Skin of body (tissue), 1 donor: ENCODE measurements at regions not wholly inside any gene's neighbourhood (a gene's known extent, or its start where the extent isn't known, plus 50 kb on each side); places are given as distances from the start of the nearest gene placed in this dataset.
"Not testable (repeated sequence)": the region's sequence is repeated elsewhere in the genome, so short reads cannot be mapped to it uniquely, and the experiment has no call there.

Experiments used
- DNase-seq: peaks from one replicate; lab custom pipeline; 2025; lab: John Stamatoyannopoulos, UW

DNA sequence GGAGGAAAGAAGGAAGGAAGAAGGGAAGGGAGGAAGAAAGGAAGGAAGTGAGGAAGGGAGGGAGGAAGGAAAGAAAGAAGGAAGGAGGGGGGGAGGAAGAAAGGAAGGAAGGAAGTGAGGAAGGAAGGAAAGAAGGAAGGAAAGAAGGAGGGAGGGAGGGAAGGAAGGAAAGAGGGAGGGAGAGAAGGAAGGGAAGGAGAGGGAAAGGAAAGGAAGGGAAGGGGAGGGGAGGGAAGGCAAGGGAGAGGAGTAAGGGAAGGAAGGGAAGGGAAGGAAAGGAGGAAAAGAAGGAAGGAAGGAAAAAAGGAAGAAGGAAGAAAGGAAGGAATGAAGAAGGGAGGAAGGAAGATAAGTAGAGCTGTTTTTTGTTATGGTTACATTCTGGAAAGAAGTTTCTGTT is 141.2 kb downstream of the LRRC3B start:
- no peak for DNase-seq

DNA sequence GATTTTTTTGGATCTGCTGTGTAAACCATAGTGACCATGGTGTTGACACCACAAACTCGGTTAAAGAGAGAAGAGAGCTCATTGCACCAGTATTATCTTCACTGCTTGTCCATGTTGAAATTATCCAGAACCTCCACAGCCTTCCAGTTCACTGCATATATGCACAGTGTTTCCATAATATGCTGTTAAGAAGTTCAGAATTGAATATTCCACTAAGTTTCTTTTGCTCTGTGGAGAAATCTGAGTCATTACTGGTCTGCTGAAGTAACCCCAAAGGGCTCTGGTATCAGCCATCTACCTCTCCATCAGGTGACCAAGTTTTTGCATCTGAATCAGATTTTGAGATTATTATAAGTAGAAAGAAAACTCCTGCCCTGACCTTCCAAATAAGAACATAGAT is 143.5 kb downstream of the LRRC3B start:
- no peak for DNase-seq

GRCh38 chr3:26768068-26768651 is 145.6 kb downstream of the LRRC3B start:
- no peak for DNase-seq

- no peak for DNase-seq
Observed at GRCh38 chr3:26799679-26800317, 177.2 kb downstream of the LRRC3B start.

GRCh38 chr3:26807272-26807671 is 184.7 kb downstream of the LRRC3B start:
- no peak for DNase-seq

DNA sequence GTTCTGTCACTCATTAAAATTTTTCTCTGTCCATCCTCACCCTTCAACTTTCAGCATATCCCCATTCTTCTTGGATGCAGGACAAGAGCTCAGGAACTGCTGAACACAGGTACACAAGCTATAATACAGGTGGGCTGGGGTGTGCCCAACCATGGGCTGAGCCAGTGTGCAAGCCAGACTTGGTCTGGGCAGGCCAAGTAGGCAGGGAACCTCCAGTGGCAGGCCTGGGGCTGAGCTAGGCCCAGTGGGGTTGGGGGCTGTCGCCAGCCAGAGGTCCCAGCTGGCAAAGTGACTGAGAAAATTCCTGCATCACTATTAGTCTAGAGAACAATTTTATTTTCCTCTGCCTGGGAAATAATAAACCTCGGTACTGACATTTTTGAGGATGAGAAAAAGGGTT is 202.9 kb downstream of the LRRC3B start:
- no peak for DNase-seq

- DNase-seq: no peak
Observed at GRCh38 chr3:26827169-26827568, 204.6 kb downstream of the LRRC3B start.

DNA sequence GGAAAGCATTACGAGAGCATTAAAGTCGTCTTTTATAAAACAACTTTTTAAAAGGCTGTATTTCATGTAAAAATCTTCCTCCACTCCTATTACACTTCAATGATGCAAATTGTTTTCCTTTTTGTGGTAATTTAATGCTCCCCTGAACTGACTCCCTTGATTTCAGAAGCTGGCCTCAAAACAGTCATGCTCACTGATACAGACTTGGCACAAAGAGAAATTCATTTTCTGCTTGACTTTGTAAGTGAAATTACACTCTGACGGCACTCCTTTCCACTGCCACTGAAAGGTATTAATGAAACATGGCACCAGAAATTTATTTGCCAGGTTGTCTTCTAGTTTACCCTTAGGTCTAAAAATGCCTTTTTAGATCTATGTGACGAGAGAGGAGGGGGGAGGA is 215.5 kb downstream of the LRRC3B start:
- DNase-seq: no peak

- DNase-seq: no peak
Observed at GRCh38 chr3:26839001-26839400, 216.4 kb downstream of the LRRC3B start.

GRCh38 chr3:26840272-26840870 is 217.8 kb downstream of the LRRC3B start:
- no peak for DNase-seq

GRCh38 chr3:26845194-26845593 is 222.6 kb downstream of the LRRC3B start:
- no peak for DNase-seq

DNA sequence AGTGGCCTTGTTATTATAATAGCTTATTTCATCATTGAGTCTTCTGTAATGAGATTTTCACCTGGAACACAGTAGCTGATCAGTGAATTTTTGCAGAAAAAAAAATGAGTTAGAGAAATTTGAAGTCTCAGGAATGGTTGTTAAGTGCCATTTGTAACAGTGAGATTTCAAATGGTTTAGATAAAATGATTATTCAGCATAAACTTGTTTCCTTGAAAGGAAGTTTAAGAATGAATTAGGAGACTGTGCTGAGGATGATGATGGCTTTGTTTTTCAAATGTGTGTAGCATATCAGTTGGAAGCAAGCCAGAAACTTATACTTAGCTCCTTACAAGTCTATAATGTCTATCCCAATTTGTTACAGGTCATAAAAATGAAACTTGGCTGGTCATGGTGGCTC is 225.1 kb downstream of the LRRC3B start:
- DNase-seq: no peak

- DNase-seq: no peak
Observed at GRCh38 chr3:26894443-26894842, 271.9 kb downstream of the LRRC3B start.

GRCh38 chr3:26915208-26915607 is 292.6 kb downstream of the LRRC3B start:
- DNase-seq: no peak

DNA sequence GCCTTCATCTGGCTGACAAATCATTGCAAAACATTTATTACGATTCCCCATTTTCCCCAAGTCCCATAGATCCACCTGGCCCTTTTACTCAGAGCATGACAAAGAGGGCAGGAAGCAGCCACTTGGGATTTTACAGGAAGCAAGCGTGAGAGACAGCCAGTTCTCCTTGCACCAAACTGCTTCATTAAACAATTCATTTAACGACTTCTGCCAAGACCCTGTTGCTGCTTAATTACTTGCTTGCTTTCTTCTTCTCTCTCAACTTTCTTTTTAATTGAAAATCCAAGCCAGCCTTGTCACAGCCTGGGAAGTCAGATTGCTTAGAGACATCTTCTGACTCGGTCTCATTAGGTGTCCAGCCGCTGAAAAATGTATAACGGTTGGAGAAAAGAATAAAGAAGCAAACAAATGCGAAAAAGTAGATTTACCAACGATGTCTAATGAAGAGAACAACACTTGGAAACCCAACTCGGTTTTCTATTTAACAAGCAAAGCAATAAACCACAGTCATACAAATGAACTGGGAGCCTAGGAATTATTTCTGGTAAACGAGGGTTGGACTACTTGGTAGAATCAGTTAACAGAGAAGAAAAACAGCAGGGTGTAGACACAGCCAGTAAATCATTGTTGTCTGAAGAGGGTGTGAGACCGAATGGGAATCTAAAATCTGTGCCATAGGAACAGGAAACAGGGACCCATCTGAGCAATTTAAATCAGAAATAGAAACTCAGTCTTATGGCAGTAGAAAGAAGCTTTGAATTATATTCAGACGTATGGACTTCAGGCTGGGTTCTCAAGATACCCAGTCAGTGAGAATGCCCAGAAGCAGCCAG is 298.3 kb downstream of the LRRC3B start:
- no peak for DNase-seq

DNA sequence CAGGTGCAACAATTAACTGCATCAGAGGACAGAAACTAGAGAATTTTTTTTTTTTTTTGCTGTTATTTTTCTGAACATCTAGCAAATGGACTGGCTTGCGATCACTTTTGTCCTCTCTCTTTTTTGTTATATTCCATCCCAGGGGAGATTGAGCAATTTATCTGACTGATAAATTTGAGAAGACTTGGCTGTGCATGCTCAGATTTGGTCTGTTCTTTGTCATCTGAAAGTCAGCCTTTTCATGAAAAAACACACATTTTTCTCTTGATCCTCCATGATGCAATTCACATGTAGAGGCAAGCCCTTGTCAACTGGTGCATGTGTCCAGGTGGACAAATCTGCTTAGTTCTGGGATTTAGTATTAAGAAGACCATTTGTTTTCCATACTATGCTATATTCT is 309.3 kb downstream of the LRRC3B start:
- DNase-seq: no peak

GRCh38 chr3:26932752-26933151 is 310.2 kb downstream of the LRRC3B start:
- no peak for DNase-seq

- not testable (repeated sequence) for DNase-seq
Observed at GRCh38 chr3:26945480-26945879, 322.9 kb downstream of the LRRC3B start.

DNA sequence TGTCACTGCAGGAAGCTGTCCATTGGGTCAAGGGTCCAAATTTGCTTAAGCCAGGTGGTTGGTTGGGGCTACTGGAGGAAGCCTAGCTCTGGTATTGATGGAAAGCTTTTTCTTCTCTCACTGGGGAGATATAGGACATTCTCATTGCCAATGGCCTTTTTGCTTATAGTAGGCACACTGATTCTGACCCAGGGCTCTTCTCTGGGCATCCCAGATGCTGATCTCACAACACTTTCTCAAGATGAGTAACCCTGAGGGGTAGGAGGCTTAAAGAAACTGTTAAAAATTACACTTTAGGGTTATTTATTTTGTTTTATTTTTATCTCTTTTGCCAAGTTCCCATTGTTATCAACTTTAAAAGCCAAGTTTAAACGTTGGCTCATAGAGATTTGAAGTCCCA is 337.8 kb downstream of the LRRC3B start:
- no peak for DNase-seq

DNA sequence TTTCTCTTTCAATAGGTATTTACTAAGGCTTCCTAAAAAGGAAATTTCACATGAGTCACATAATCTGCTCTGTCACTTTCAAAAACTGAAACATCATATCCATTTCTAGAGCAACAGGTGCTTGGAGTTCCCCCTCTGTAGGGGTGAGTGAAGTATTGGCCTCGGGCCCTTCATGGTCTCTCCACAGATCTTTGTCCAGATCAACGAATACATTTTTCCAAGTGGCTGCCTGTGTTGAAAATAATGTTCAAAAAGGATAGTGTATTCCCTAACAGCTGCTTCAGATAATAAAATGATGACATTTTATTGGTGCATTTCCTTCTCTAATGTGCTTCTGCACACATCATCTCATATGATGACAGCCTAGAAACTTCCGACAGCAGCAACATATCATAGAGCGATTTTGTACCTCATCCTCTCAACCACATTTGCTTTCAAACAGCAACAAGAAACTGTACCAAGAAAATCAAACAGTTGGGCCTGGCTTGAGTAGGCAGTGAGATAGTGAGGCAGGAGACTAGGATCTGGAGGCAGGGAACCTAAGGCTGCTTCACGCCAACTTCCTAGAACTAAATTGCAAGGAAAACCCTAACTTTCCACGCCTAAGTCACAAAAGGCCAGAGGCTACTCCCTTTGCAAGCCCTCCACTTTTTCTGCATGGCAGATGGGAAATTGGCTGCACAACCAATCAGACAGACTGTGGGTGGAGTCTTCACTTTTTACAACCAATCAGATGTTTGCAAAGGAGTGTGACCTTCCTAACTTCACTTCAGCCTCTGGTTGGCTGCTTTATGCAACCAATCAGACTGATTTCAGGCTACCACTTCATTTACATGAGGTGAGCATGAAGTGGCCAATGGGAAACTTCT is 340.2 kb downstream of the LRRC3B start:
- DNase-seq: no peak

DNA sequence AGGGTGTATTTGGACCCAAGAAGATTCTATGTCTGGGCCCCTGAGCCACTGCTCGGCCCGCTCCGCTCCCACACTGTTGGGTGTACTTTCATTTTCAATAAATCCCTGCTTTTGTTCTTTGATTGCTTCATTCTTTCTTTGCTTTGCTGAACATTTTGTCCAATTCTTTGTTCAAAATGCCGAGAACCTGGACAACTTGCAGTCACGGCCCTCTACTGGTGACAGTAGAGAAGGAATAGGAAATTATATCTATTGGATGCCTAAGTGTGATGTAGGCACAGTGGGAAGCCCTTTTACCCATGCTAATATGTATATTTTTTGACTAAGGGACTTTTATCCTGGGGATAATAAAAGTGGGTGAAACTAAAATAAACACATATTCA is 340.8 kb downstream of the LRRC3B start:
- DNase-seq: no peak
